Uterus (tissue), 3 donors: ENCODE measurements at regions not wholly inside any gene's neighbourhood (a gene's known extent, or its start where the extent isn't known, plus 50 kb on each side); places are given as distances from the start of the nearest gene placed in this dataset.

Source experiments
- DNase-seq, 2 donors: peaks; one replicate each; pipeline ENCODE4 v3.0.0-alpha.2; 2019 to 2020
- H3K27ac ChIP-seq, 2 donors: fragments of 200-600 bp; sonication (generic); 1 replicate in 1 of 2; 2 replicates in 1 of 2; pipeline ENCODE4 v1.5.1; 2016 to 2018
- H3K27me3 ChIP-seq, 2 donors: fragments of 200-600 bp; sonication (generic); one replicate each; pipeline ENCODE4 v1.5.1; 2018 to 2019; ENCODE audit warnings: control low read depth in 1 of 2
- H3K36me3 ChIP-seq, 2 donors: fragments of 200-600 bp; sonication (generic); one replicate each; pipeline ENCODE4 v1.5.1; 2019; ENCODE audit warnings: control low read depth in 1 of 2
- H3K4me1 ChIP-seq, 2 donors: fragments of 200-600 bp; sonication (generic); one replicate each; pipeline ENCODE4 v1.5.1; 2018 to 2019; ENCODE audit warnings: control low read depth in 1 of 2
- H3K4me3 ChIP-seq, 2 donors: fragments of 200-600 bp; sonication (generic); 1 replicate in 1 of 2; 2 replicates in 1 of 2; pipeline ENCODE4 v1.5.1; 2018 to 2019; ENCODE audit warnings: mild to moderate bottlenecking in 1 of 2
- H3K9me3 ChIP-seq, 2 donors: fragments of 200-600 bp; sonication (generic); one replicate each; pipeline ENCODE4 v1.5.1; 2019; ENCODE audit warnings: control low read depth in 1 of 2
- POLR2A ChIP-seq, 2 donors: fragments of 450-650 bp; IDR thresholded peaks; one replicate each; pipeline ENCODE4 v1.6.1; 2016; ENCODE audit warnings: antibody characterized with exemption in 2 of 2, mild to moderate bottlenecking in 1 of 2, moderate library complexity in 1 of 2
- intact Hi-C: fragments of 100-400 bp; cut with DNase I; formaldehyde crosslinking; loops from one replicate; pipeline ENCODE4 v1.15.1; 2023; ENCODE audit warnings: low total_unique reads
- TF ChIP-seq, protein P1 (sequence below), 4 experiments: fragments of 200-600 bp in 2 of 4; fragments of 450-650 bp in 2 of 4; sonication (generic) in 2 of 4; IDR thresholded peaks; one replicate each; pipeline ENCODE4 v1.5.1; 2016 to 2019; ENCODE audit warnings: antibody characterized with exemption in 4 of 4, mild to moderate bottlenecking in 2 of 4, moderate library complexity in 1 of 4
- donor health status: DM: yes; HTN: yes; CAD: no.

DNA sequence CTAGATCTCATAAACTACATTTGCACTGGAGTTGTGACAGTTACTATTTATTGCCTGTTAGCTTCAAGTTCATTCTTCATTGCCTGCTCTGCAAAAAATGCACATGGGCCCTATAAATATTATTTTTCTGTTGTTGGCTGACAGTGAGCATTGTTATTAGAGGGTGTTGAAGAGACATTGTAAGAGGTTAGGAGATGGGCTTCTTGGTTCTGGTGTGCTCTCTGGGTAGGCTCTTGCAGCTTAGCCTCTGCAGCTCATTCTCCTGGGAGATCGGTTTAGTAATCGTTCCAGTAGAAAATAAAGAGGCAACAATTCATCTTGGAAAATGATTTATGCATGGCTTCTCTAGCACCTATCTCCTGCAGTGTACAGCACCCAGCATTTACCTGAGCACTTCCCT, 113.8 kb upstream of the SCN7A start:
- TF ChIP-seq, protein P1, sequence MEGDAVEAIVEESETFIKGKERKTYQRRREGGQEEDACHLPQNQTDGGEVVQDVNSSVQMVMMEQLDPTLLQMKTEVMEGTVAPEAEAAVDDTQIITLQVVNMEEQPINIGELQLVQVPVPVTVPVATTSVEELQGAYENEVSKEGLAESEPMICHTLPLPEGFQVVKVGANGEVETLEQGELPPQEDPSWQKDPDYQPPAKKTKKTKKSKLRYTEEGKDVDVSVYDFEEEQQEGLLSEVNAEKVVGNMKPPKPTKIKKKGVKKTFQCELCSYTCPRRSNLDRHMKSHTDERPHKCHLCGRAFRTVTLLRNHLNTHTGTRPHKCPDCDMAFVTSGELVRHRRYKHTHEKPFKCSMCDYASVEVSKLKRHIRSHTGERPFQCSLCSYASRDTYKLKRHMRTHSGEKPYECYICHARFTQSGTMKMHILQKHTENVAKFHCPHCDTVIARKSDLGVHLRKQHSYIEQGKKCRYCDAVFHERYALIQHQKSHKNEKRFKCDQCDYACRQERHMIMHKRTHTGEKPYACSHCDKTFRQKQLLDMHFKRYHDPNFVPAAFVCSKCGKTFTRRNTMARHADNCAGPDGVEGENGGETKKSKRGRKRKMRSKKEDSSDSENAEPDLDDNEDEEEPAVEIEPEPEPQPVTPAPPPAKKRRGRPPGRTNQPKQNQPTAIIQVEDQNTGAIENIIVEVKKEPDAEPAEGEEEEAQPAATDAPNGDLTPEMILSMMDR (IDR thresholded peaks at IDR 0.05), result no peak
- TF ChIP-seq POLR2A (IDR thresholded peaks at IDR 0.05), result no peak
- Histone ChIP-seq H3K9me3 (no peaks in the 10 kb centered on the region), H3K27ac (no peak overlapping the region), H3K4me1 (no peaks in the 10 kb centered on the region), H3K36me3 (no peaks in the 10 kb centered on the region), H3K4me3 (no peak overlapping the region), H3K27me3 (no peaks in the 10 kb centered on the region)
- DNase-seq, result no peak
- intact Hi-C loops, result no loop called here

DNA sequence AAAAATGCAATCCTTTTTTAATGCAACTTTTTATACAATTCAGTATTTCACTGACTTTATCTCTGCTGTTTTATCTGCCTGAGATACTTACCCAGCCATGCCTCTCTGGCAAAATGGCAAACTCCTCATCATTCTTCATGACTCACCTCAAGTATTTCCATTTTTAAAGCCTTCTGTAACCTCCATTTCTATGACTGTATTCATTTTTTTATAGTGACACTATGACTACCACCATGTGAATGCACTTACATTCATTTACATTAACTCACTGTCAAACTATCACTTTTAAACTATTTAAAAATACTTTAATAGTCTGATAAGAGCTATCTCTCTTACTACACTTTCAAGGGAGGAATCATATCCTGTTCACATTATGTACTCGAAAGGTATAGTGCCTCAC, 99.4 kb upstream of the SCN7A start:
- Histone ChIP-seq H3K4me3 (no peak overlapping the region), H3K9me3 (no peaks in the 10 kb centered on the region), H3K36me3 (no peaks in the 10 kb centered on the region), H3K27ac (no peak overlapping the region), H3K27me3 (no peaks in the 10 kb centered on the region), H3K4me1 (no peaks in the 10 kb centered on the region)
- no peak for TF ChIP-seq POLR2A (IDR thresholded peaks at IDR 0.05)
- TF ChIP-seq, protein P1 (IDR thresholded peaks at IDR 0.05), result no peak
- no peak for DNase-seq
- intact Hi-C loops, result no loop called here

- no peak overlapping the region for H3K4me3 ChIP-seq
- H3K9me3 ChIP-seq, result no peaks in the 10 kb centered on the region
- TF ChIP-seq POLR2A (IDR thresholded peaks at IDR 0.05), result no peak
- TF ChIP-seq, protein P1 (IDR thresholded peaks at IDR 0.05), result no peak
- no peak overlapping the region for H3K27ac ChIP-seq
- no peaks in the 10 kb centered on the region for H3K27me3 ChIP-seq
- no peak for DNase-seq
- no peaks in the 10 kb centered on the region for H3K36me3 ChIP-seq
- no peaks in the 10 kb centered on the region for H3K4me1 ChIP-seq
- intact Hi-C loops, result no loop called here
Measured at GRCh38 chr2:166592750-166593149, 98.7 kb upstream of the SCN7A start.

DNA sequence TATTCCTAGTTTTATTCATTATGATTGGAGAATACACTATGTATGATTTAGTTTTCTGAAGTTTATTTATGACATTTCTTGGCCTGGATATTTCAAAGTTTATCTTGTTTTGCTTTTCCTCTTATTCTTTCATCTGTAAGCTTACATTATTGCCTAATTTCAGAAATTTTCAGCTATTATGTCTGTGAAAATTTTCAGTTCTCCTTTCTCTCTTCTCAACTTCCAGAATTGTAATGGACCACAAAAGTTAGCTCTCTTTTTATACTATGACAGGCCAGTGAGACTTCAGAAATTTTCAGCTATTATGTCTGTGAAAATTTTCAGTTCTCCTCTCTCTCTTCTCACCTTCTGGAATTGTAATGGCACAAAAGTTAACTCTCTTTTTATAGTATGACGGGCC, 97.2 kb upstream of the SCN7A start:
- intact Hi-C loops, result no loop called here

DNA sequence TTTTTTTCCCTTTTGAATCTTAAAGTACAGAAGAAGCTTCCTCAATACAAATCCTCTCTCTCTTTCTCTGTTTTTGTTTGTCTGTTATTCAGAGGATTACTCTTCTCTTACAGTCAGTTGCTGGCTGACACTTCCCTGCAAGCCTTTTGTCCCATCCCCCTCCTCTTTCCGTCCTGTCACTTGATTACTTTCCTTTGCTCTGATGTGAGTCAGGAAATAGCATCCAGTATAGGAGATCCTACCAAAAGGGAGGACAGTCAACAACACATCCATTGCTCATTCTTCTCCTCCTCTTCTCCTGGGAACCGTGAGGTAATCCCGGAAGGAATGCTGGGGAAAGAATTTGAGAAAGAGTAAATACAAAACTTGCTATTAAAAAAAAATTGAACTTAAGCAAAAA, 79.3 kb upstream of the SCN7A start:
- DNase-seq, result no peak
- H3K4me1 ChIP-seq, result no peaks in the 10 kb centered on the region
- H3K9me3 ChIP-seq, result no peaks in the 10 kb centered on the region
- H3K27me3 ChIP-seq, result no peaks in the 10 kb centered on the region
- TF ChIP-seq POLR2A (IDR thresholded peaks at IDR 0.05), result no peak
- TF ChIP-seq, protein P1 (IDR thresholded peaks at IDR 0.05), result no peak
- intact Hi-C loops, result no loop called here
- H3K27ac ChIP-seq, result no peak overlapping the region
- no peak overlapping the region for H3K4me3 ChIP-seq
- no peaks in the 10 kb centered on the region for H3K36me3 ChIP-seq

More for the DNA sequence above, 97.2 kb upstream of the SCN7A start:
- no peak for DNase-seq
- no peak for TF ChIP-seq POLR2A (IDR thresholded peaks at IDR 0.05)
- TF ChIP-seq, protein P1 (IDR thresholded peaks at IDR 0.05), result no peak
- no peak overlapping the region for H3K27ac ChIP-seq
- no peak overlapping the region for H3K4me3 ChIP-seq
- H3K27me3 ChIP-seq, result no peaks in the 10 kb centered on the region
- no peaks in the 10 kb centered on the region for H3K4me1 ChIP-seq
- no peaks in the 10 kb centered on the region for H3K9me3 ChIP-seq
- H3K36me3 ChIP-seq, result no peaks in the 10 kb centered on the region
